HEK293 (cell line): ENCODE measurements at regions not wholly inside any gene's neighbourhood (a gene's known extent, or its start where the extent isn't known, plus 50 kb on each side); places are given as distances from the start of the nearest gene placed in this dataset.

Experiments used
- KLF1 ChIP-seq: fragments of 450-650 bp; formaldehyde crosslinking; IDR thresholded peaks from 2 replicates; pipeline ENCODE4 v1.5.1; 2016; ENCODE audit warnings: missing biosample characterization, missing genetic modification characterization
- TRIM28 ChIP-seq: IDR thresholded peaks from 2 replicates; pipeline ENCODE4 v1.6.1; 2011; ENCODE audit warnings: low read length, control low read depth, borderline replicate concordance
- ZNF10 ChIP-seq: fragments of 450-650 bp; formaldehyde crosslinking; IDR thresholded peaks from 2 replicates; pipeline ENCODE4 v1.5.1; 2017; ENCODE audit warnings: missing biosample characterization, missing genetic modification characterization
- ZNF202 ChIP-seq: fragments of 450-650 bp; formaldehyde crosslinking; IDR thresholded peaks from 2 replicates; pipeline ENCODE4 v1.5.1; 2016; ENCODE audit warnings: missing biosample characterization, missing genetic modification characterization, borderline replicate concordance
- ZNF221 ChIP-seq: fragments of 450-650 bp; formaldehyde crosslinking; IDR thresholded peaks from 2 replicates; pipeline ENCODE4 v1.5.1; 2017; ENCODE audit warnings: missing biosample characterization, missing genetic modification characterization, borderline replicate concordance
- ZNF37A ChIP-seq: fragments of 450-650 bp; IDR thresholded peaks from 2 replicates; pipeline ENCODE4 v1.5.1; 2018; ENCODE audit warnings: missing biosample characterization, missing genetic modification characterization
- ZNF561 ChIP-seq: fragments of 450-650 bp; IDR thresholded peaks from 2 replicates; pipeline ENCODE4 v1.5.1; 2018; ENCODE audit warnings: missing biosample characterization, missing genetic modification characterization, borderline replicate concordance
- ZNF571 ChIP-seq: fragments of 450-650 bp; formaldehyde crosslinking; IDR thresholded peaks from 2 replicates; pipeline ENCODE4 v1.5.0; 2017; ENCODE audit warnings: missing biosample characterization, missing genetic modification characterization
- TF ChIP-seq, protein P1 (sequence below): fragments of 450-650 bp; formaldehyde crosslinking; IDR thresholded peaks from 2 replicates; pipeline ENCODE4 v1.5.1; 2016; ENCODE audit warnings: missing biosample characterization, missing genetic modification characterization
- TF ChIP-seq, protein P2 (sequence below): fragments of 450-650 bp; formaldehyde crosslinking; IDR thresholded peaks from 2 replicates; pipeline ENCODE4 v1.5.1; 2016; ENCODE audit warnings: missing biosample characterization, missing genetic modification characterization
- TF ChIP-seq, protein P3 (sequence below): fragments of 450-650 bp; formaldehyde crosslinking; IDR thresholded peaks from 2 replicates; pipeline ENCODE4 v1.5.1; 2016; ENCODE audit warnings: missing biosample characterization, missing genetic modification characterization
- TF ChIP-seq, protein P4 (sequence below): fragments of 450-650 bp; formaldehyde crosslinking; IDR thresholded peaks from 2 replicates; pipeline ENCODE4 v1.5.1; 2016; ENCODE audit warnings: missing biosample characterization, missing genetic modification characterization
- TF ChIP-seq, protein P5 (sequence below): fragments of 450-650 bp; formaldehyde crosslinking; IDR thresholded peaks from 2 replicates; pipeline ENCODE4 v1.5.1; 2016; ENCODE audit warnings: missing biosample characterization, missing genetic modification characterization
- TF ChIP-seq, protein P6 (sequence below): fragments of 450-650 bp; formaldehyde crosslinking; optimal IDR thresholded peaks from 2 replicates; pipeline ENCODE3; 2016; ENCODE audit warnings: missing biosample characterization, mild to moderate bottlenecking, missing genetic modification characterization

DNA sequence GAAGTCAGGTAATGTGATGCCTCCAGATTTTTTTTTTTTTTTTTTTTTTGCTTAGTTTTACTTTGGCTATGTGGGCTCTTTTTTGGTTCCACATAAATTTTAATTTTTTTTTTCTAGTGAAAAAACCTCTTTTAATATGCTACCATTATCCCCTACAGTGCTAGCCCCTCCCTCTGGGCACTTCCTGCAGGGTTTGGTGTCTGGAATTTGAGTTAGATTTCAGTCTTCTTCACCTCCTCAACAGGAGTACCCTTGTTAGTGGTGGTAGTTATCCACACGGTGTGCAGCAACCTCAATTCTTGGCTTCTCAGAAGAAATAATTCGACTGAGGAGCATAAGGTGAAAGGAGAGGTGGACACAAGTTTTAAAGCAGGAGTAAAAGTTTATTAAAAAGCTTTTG, 128.8 kb upstream of the SYNCRIP start:
- TF ChIP-seq, protein P1, sequence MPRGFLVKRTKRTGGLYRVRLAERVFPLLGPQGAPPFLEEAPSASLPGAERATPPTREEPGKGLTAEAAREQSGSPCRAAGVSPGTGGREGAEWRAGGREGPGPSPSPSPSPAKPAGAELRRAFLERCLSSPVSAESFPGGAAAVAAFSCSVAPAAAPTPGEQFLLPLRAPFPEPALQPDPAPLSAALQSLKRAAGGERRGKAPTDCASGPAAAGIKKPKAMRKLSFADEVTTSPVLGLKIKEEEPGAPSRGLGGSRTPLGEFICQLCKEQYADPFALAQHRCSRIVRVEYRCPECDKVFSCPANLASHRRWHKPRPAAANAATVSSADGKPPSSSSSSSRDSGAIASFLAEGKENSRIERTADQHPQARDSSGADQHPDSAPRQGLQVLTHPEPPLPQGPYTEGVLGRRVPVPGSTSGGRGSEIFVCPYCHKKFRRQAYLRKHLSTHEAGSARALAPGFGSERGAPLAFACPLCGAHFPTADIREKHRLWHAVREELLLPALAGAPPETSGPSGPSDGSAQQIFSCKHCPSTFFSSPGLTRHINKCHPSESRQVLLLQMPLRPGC (tag by site-specific recombination), result no peak
- TF ChIP-seq ZNF571 (tag by site-specific recombination) (no peak), TRIM28 (no peak), ZNF561 (tag by site-specific recombination) (no peak), ZNF37A (tag by site-specific recombination) (no peak), KLF1 (tag by site-specific recombination) (no peak), ZNF221 (no peak), ZNF10 (tag by site-specific recombination) (no peak), ZNF202 (tag by site-specific recombination) (no peak)
- TF ChIP-seq, protein P2, sequence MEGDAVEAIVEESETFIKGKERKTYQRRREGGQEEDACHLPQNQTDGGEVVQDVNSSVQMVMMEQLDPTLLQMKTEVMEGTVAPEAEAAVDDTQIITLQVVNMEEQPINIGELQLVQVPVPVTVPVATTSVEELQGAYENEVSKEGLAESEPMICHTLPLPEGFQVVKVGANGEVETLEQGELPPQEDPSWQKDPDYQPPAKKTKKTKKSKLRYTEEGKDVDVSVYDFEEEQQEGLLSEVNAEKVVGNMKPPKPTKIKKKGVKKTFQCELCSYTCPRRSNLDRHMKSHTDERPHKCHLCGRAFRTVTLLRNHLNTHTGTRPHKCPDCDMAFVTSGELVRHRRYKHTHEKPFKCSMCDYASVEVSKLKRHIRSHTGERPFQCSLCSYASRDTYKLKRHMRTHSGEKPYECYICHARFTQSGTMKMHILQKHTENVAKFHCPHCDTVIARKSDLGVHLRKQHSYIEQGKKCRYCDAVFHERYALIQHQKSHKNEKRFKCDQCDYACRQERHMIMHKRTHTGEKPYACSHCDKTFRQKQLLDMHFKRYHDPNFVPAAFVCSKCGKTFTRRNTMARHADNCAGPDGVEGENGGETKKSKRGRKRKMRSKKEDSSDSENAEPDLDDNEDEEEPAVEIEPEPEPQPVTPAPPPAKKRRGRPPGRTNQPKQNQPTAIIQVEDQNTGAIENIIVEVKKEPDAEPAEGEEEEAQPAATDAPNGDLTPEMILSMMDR (tag by site-specific recombination), result no peak
- TF ChIP-seq, protein P3, sequence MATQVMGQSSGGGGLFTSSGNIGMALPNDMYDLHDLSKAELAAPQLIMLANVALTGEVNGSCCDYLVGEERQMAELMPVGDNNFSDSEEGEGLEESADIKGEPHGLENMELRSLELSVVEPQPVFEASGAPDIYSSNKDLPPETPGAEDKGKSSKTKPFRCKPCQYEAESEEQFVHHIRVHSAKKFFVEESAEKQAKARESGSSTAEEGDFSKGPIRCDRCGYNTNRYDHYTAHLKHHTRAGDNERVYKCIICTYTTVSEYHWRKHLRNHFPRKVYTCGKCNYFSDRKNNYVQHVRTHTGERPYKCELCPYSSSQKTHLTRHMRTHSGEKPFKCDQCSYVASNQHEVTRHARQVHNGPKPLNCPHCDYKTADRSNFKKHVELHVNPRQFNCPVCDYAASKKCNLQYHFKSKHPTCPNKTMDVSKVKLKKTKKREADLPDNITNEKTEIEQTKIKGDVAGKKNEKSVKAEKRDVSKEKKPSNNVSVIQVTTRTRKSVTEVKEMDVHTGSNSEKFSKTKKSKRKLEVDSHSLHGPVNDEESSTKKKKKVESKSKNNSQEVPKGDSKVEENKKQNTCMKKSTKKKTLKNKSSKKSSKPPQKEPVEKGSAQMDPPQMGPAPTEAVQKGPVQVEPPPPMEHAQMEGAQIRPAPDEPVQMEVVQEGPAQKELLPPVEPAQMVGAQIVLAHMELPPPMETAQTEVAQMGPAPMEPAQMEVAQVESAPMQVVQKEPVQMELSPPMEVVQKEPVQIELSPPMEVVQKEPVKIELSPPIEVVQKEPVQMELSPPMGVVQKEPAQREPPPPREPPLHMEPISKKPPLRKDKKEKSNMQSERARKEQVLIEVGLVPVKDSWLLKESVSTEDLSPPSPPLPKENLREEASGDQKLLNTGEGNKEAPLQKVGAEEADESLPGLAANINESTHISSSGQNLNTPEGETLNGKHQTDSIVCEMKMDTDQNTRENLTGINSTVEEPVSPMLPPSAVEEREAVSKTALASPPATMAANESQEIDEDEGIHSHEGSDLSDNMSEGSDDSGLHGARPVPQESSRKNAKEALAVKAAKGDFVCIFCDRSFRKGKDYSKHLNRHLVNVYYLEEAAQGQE (tag by site-specific recombination), result no peak
- TF ChIP-seq, protein P4, sequence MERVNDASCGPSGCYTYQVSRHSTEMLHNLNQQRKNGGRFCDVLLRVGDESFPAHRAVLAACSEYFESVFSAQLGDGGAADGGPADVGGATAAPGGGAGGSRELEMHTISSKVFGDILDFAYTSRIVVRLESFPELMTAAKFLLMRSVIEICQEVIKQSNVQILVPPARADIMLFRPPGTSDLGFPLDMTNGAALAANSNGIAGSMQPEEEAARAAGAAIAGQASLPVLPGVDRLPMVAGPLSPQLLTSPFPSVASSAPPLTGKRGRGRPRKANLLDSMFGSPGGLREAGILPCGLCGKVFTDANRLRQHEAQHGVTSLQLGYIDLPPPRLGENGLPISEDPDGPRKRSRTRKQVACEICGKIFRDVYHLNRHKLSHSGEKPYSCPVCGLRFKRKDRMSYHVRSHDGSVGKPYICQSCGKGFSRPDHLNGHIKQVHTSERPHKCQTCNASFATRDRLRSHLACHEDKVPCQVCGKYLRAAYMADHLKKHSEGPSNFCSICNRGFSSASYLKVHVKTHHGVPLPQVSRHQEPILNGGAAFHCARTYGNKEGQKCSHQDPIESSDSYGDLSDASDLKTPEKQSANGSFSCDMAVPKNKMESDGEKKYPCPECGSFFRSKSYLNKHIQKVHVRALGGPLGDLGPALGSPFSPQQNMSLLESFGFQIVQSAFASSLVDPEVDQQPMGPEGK (tag by site-specific recombination), result no peak
- TF ChIP-seq, protein P5, sequence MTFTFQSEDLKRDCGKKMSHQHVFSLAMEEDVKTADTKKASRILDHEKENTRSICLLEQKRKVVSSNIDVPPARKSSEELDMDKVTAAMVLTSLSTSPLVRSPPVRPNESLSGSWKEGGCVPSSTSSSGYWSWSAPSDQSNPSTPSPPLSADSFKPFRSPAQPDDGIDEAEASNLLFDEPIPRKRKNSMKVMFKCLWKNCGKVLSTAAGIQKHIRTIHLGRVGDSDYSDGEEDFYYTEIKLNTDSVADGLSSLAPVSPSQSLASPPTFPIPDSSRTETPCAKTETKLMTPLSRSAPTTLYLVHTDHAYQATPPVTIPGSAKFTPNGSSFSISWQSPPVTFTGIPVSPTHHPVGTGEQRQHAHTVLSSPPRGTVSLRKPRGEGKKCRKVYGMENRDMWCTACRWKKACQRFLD (tag by site-specific recombination), result no peak
- TF ChIP-seq, protein P6, sequence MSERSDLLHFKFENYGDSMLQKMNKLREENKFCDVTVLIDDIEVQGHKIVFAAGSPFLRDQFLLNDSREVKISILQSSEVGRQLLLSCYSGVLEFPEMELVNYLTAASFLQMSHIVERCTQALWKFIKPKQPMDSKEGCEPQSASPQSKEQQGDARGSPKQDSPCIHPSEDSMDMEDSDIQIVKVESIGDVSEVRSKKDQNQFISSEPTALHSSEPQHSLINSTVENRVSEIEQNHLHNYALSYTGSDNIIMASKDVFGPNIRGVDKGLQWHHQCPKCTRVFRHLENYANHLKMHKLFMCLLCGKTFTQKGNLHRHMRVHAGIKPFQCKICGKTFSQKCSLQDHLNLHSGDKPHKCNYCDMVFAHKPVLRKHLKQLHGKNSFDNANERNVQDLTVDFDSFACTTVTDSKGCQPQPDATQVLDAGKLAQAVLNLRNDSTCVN, result no peak
